ENCODE measurements at regions not wholly inside any gene's neighbourhood (a gene's known extent, or its start where the extent isn't known, plus 50 kb on each side); places are given as distances from the start of the nearest gene placed in this dataset.

GRCh38 chr10:44516891-44517290 is 132.0 kb upstream of the CXCL12 start:
- H3K4me1 ChIP-seq (ENCODE audit: insufficient read depth), result peaks cover 15% of the 10 kb centered on the region
- no peaks in the 10 kb centered on the region for H3K36me3 ChIP-seq (ENCODE audit: low read depth)
- no peaks in the 10 kb centered on the region for H3K27me3 ChIP-seq (replicated peaks; ENCODE audit: insufficient read depth)
- TF ChIP-seq EZH2phosphoT487 (IDR thresholded peaks at IDR 0.05; ENCODE audit: insufficient read depth, low read depth), result no peak
- TF ChIP-seq EZH2 (IDR thresholded peaks at IDR 0.05; ENCODE audit: insufficient read depth, poor library complexity, severe bottlenecking), result no peak
- no peaks in the 10 kb centered on the region for H3K79me2 ChIP-seq (ENCODE audit: insufficient read depth)
- H4K20me1 ChIP-seq (ENCODE audit: insufficient read depth), result no peaks in the 10 kb centered on the region
- 77 to 85% methylated on average over 6 of the region's 6 CpGs for WGBS, 2 experiments (ENCODE audit: low coverage in 1 of 2, low lambda C conversion rate in 2 of 2, missing lambda C conversion rate in 2 of 2)
- no peak overlapping the region for H2AFZ ChIP-seq
- H3K27ac ChIP-seq, result no peak overlapping the region
- H3F3A ChIP-seq (ENCODE audit: insufficient read depth), result no peaks in the 10 kb centered on the region
- H3K4me2 ChIP-seq (ENCODE audit: unreplicated experiment), result no peak overlapping the region
- no peaks in the 10 kb centered on the region for H3K9me2 ChIP-seq (ENCODE audit: insufficient read depth)
- H3K9ac ChIP-seq, result no peak overlapping the region
- in situ Hi-C loops (cut with MboI), result no loop called here
- H3K4me3 ChIP-seq, result no peak overlapping the region
- DNase-seq, result no peak
- H3K9me3 ChIP-seq (ENCODE audit: low read depth), result no peaks in the 10 kb centered on the region

GRCh38 chr10:44517635-44518034 is 132.7 kb upstream of the CXCL12 start:
- Histone ChIP-seq H3K9ac (no peak overlapping the region), H3K4me3 (no peak overlapping the region), H3K27me3 (replicated peaks; ENCODE audit: insufficient read depth) (no peaks in the 10 kb centered on the region), H3K9me2 (ENCODE audit: insufficient read depth) (no peaks in the 10 kb centered on the region), H2AFZ (no peak overlapping the region), H3F3A (ENCODE audit: insufficient read depth) (no peaks in the 10 kb centered on the region), H3K36me3 (ENCODE audit: low read depth) (no peaks in the 10 kb centered on the region), H3K9me3 (ENCODE audit: low read depth) (no peaks in the 10 kb centered on the region), H3K4me1 (ENCODE audit: insufficient read depth) (peaks cover 13% of the 10 kb centered on the region), H3K79me2 (ENCODE audit: insufficient read depth) (no peaks in the 10 kb centered on the region), H3K4me2 (ENCODE audit: unreplicated experiment) (no peak overlapping the region), H3K27ac (no peak overlapping the region), H4K20me1 (ENCODE audit: insufficient read depth) (no peaks in the 10 kb centered on the region)
- in situ Hi-C loops (cut with MboI), result no loop called here
- TF ChIP-seq EZH2phosphoT487 (IDR thresholded peaks at IDR 0.05; ENCODE audit: insufficient read depth, low read depth) (no peak), EZH2 (IDR thresholded peaks at IDR 0.05; ENCODE audit: insufficient read depth, poor library complexity, severe bottlenecking) (no peak)
- WGBS, 2 experiments (ENCODE audit: low coverage in 1 of 2, low lambda C conversion rate in 2 of 2, missing lambda C conversion rate in 2 of 2), result 77 to 83% methylated on average over 7 of the region's 7 CpGs
- DNase-seq, result peak; percentile 18

GRCh38 chr10:44519361-44519760 is 134.5 kb upstream of the CXCL12 start:
- no peak for DNase-seq
- Histone ChIP-seq H2AFZ (no peak overlapping the region), H3F3A (ENCODE audit: insufficient read depth) (no peaks in the 10 kb centered on the region), H3K79me2 (ENCODE audit: insufficient read depth) (no peaks in the 10 kb centered on the region), H3K4me2 (ENCODE audit: unreplicated experiment) (no peak overlapping the region), H3K9me2 (ENCODE audit: insufficient read depth) (no peaks in the 10 kb centered on the region), H3K9ac (no peak overlapping the region), H3K4me3 (no peak overlapping the region), H3K27ac (no peak overlapping the region), H4K20me1 (ENCODE audit: insufficient read depth) (no peaks in the 10 kb centered on the region), H3K4me1 (ENCODE audit: insufficient read depth) (no peaks in the 10 kb centered on the region), H3K27me3 (replicated peaks; ENCODE audit: insufficient read depth) (no peaks in the 10 kb centered on the region), H3K36me3 (ENCODE audit: low read depth) (no peaks in the 10 kb centered on the region), H3K9me3 (ENCODE audit: low read depth) (no peaks in the 10 kb centered on the region)
- in situ Hi-C loops (cut with MboI), result no loop called here
- WGBS, 2 experiments (ENCODE audit: low coverage in 1 of 2, low lambda C conversion rate in 2 of 2, missing lambda C conversion rate in 2 of 2), result 79 to 83% methylated on average over 2 of the region's 2 CpGs
- TF ChIP-seq EZH2phosphoT487 (IDR thresholded peaks at IDR 0.05; ENCODE audit: insufficient read depth, low read depth) (no peak), EZH2 (IDR thresholded peaks at IDR 0.05; ENCODE audit: insufficient read depth, poor library complexity, severe bottlenecking) (no peak)

- Histone ChIP-seq H4K20me1 (ENCODE audit: insufficient read depth) (no peaks in the 10 kb centered on the region), H3K36me3 (ENCODE audit: low read depth) (no peaks in the 10 kb centered on the region), H3K27ac (no peak overlapping the region), H3K4me1 (ENCODE audit: insufficient read depth) (no peaks in the 10 kb centered on the region), H2AFZ (no peak overlapping the region), H3K9ac (no peak overlapping the region), H3K4me3 (no peak overlapping the region), H3K4me2 (ENCODE audit: unreplicated experiment) (no peak overlapping the region), H3K9me3 (ENCODE audit: low read depth) (no peaks in the 10 kb centered on the region), H3K27me3 (replicated peaks; ENCODE audit: insufficient read depth) (no peaks in the 10 kb centered on the region), H3F3A (ENCODE audit: insufficient read depth) (no peaks in the 10 kb centered on the region), H3K79me2 (ENCODE audit: insufficient read depth) (no peaks in the 10 kb centered on the region), H3K9me2 (ENCODE audit: insufficient read depth) (no peaks in the 10 kb centered on the region)
- 91 to 97% methylated on average over 2 of the region's 2 CpGs for WGBS, 2 experiments (ENCODE audit: low coverage in 1 of 2, low lambda C conversion rate in 2 of 2, missing lambda C conversion rate in 2 of 2)
- no peak for TF ChIP-seq EZH2phosphoT487 (IDR thresholded peaks at IDR 0.05; ENCODE audit: insufficient read depth, low read depth)
- TF ChIP-seq EZH2 (IDR thresholded peaks at IDR 0.05; ENCODE audit: insufficient read depth, poor library complexity, severe bottlenecking), result no peak
- in situ Hi-C loops (cut with MboI), result no loop called here
- peak; percentile 47 for DNase-seq
Measured at GRCh38 chr10:44520651-44521050, 135.8 kb upstream of the CXCL12 start.

- no peak overlapping the region for H3K27ac ChIP-seq
- H3K9ac ChIP-seq, result no peak overlapping the region
- no peak for DNase-seq
- no peaks in the 10 kb centered on the region for H3K79me2 ChIP-seq (ENCODE audit: insufficient read depth)
- TF ChIP-seq EZH2 (IDR thresholded peaks at IDR 0.05; ENCODE audit: insufficient read depth, poor library complexity, severe bottlenecking) (no peak), EZH2phosphoT487 (IDR thresholded peaks at IDR 0.05; ENCODE audit: insufficient read depth, low read depth) (no peak)
- in situ Hi-C loops (cut with MboI), result no loop called here
- no peaks in the 10 kb centered on the region for H3K36me3 ChIP-seq (ENCODE audit: low read depth)
- no peaks in the 10 kb centered on the region for H3K9me2 ChIP-seq (ENCODE audit: insufficient read depth)
- H2AFZ ChIP-seq, result no peak overlapping the region
- no peaks in the 10 kb centered on the region for H3F3A ChIP-seq (ENCODE audit: insufficient read depth)
- H3K9me3 ChIP-seq (ENCODE audit: low read depth), result no peaks in the 10 kb centered on the region
- WGBS, 2 experiments (ENCODE audit: low coverage in 1 of 2, low lambda C conversion rate in 2 of 2, missing lambda C conversion rate in 2 of 2), result 71 to 74% methylated on average over 3 of the region's 3 CpGs
- no peaks in the 10 kb centered on the region for H3K27me3 ChIP-seq (replicated peaks; ENCODE audit: insufficient read depth)
- H3K4me2 ChIP-seq (ENCODE audit: unreplicated experiment), result no peak overlapping the region
- H3K4me1 ChIP-seq (ENCODE audit: insufficient read depth), result no peaks in the 10 kb centered on the region
- no peak overlapping the region for H3K4me3 ChIP-seq
- H4K20me1 ChIP-seq (ENCODE audit: insufficient read depth), result no peaks in the 10 kb centered on the region
Measured at GRCh38 chr10:44539178-44539577, 154.3 kb upstream of the CXCL12 start.
